H1 (cell line): ENCODE measurements at regions not wholly inside any gene's neighbourhood (a gene's known extent, or its start where the extent isn't known, plus 50 kb on each side); places are given as distances from the start of the nearest gene placed in this dataset.

ENCODE experiments used
- ATF3 ChIP-seq: IDR thresholded peaks from 2 replicates; pipeline ENCODE4 v1.6.1; 2011; ENCODE audit warnings: low read depth, mild to moderate bottlenecking, low read length; ENCODE audit not compliant: insufficient read depth
- CEBPB ChIP-seq: IDR thresholded peaks from 2 replicates; pipeline ENCODE4 v1.6.1; 2012; ENCODE audit warnings: low read depth, low read length
- CREB1 ChIP-seq: IDR thresholded peaks from 2 replicates; pipeline ENCODE4 v1.6.1; 2012; ENCODE audit warnings: inconsistent platforms
- CTCF ChIP-seq, 3 experiments: IDR thresholded peaks; 1 replicate in 2 of 3; 2 replicates in 1 of 3; pipeline versions ENCODE4 v1.5.1 to v1.6.1; 2011; ENCODE audit warnings: low read length in 3 of 3, mild to moderate bottlenecking in 3 of 3, inconsistent platforms in 2 of 3, low read depth in 1 of 3, moderate library complexity in 1 of 3; ENCODE audit not compliant: insufficient read depth in 1 of 3; ENCODE audit errors: control extremely low read depth in 1 of 3
- EZH2 ChIP-seq: fragments of 200-600 bp; sonication (generic); IDR thresholded peaks from 2 replicates; pipeline ENCODE4 v1.7.1; 2012; ENCODE audit warnings: low read depth, mild to moderate bottlenecking, moderate library complexity, low read length, inconsistent platforms; ENCODE audit not compliant: severe bottlenecking
- GABPA ChIP-seq: IDR thresholded peaks from 2 replicates; pipeline ENCODE4 v1.6.1; 2011; ENCODE audit warnings: mild to moderate bottlenecking, low read length, moderate library complexity, borderline replicate concordance; ENCODE audit not compliant: insufficient read depth
- JUND ChIP-seq: IDR thresholded peaks from 2 replicates; pipeline ENCODE4 v1.6.1; 2011; ENCODE audit warnings: mild to moderate bottlenecking, improper control_type of control experiment, low read length
- TAF1 ChIP-seq: IDR thresholded peaks from 2 replicates; pipeline ENCODE4 v1.6.1; 2011; ENCODE audit warnings: mild to moderate bottlenecking, low read depth, low read length

DNA sequence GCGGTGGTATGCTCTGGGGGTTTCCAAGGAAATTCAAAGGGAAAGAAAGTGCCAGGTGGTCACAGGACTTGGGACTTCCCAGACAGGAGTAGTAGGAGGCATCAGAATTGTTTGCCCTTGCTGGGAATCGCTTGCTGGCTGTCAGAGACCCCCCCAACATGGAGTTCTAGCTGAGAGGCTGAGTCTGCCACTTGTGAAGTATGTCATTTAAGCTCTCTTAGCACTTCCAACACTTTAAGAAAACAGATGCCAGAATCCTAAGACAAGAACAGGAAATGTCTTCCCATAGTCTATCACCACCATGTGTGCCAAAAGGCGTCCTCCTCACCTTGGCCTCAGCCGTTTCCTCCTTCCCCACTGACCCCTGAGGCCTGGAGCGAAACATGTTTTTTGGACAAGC is 193.8 kb upstream of the IRX3 start:
- TF ChIP-seq CTCF (IDR thresholded peaks at IDR 0.05; ENCODE audit: control extremely low read depth in 1 of 3, insufficient read depth in 1 of 3, low read depth in 1 of 3, low read length in 3 of 3) (no peak), TAF1 (no peak), CREB1 (no peak), JUND (no peak), EZH2 (no peak), ATF3 (no peak), CEBPB (no peak), GABPA (no peak)
